GM21360 (cell line): ENCODE measurements at regions not wholly inside any gene's neighbourhood (a gene's known extent, or its start where the extent isn't known, plus 50 kb on each side); places are given as distances from the start of the nearest gene placed in this dataset.
"Not testable (repeated sequence)": the region's sequence is repeated elsewhere in the genome, so short reads cannot be mapped to it uniquely, and the experiment has no call there.

ENCODE experiments used
- ATAC-seq: cut with Tn5 transposase; IDR thresholded peaks from one replicate; pipeline ENCODE4 v1.9.1; 2021; ENCODE audit warnings: mild to moderate bottlenecking, moderate library complexity; ENCODE audit not compliant: unreplicated experiment

DNA sequence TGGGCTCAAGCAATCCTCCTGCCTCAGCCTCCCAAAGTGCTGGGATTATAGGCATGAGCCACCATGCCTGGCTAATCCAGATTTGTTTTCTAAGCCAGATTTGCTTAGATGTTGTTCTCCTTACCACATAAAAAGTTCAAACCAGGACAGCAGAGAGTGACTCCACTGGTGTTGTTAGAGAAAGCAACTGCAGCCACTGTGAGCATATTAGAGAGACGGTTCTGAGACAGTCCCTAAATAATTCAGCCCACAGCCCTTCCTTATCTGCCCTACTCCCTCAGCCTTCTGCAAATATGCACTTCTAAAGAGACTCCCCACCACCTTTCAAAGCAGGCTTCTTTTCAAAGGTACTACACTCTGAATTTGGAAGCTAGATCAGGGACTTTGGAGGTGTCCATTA is 96.1 kb downstream of the DRD1 start:
- ATAC-seq: no peak

DNA sequence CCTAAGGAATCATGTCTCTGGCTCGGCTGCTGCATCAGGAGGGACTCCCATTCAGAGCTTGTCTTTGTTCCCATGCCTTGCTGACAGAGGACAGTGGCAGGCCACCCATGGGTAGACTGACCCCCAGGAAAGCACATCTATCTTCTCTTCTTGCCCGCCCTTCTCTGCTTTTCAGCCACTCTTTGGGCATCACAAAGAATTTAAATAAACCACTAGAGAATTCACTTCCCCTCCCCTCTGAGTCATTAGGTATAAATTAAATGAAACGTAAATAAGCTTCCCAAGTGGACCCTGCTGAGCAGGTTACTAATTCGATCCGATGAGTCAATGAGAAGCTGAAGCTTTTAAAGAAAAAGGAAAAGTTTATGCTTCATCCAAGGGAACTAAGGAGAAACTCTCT is 97.0 kb downstream of the DRD1 start:
- no peak for ATAC-seq

- ATAC-seq: no peak
These were observed 99.4 kb downstream of the DRD1 start for GRCh38 chr5:175344331-175345195.

DNA sequence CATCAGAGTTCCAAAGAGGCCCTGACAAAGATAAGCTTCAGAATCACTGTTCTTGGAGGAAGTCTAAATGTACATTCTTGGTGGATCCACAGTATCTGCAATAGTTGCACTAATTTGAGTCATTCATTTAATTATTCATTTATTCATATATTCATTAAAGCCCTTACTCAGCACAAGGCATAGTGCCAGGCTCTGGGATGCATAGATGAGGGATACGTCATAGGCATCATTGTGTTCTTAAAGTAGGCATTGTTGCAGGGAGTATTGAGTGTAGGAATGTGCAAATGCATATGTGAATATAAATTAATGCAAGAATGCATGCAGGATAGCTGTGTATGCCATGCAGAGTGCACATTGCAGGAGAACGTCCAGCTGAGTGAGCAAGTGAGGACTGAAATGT is 100.7 kb downstream of the DRD1 start:
- ATAC-seq: no peak

GRCh38 chr5:175340180-175340579 is 103.8 kb downstream of the DRD1 start:
- ATAC-seq: no peak

DNA sequence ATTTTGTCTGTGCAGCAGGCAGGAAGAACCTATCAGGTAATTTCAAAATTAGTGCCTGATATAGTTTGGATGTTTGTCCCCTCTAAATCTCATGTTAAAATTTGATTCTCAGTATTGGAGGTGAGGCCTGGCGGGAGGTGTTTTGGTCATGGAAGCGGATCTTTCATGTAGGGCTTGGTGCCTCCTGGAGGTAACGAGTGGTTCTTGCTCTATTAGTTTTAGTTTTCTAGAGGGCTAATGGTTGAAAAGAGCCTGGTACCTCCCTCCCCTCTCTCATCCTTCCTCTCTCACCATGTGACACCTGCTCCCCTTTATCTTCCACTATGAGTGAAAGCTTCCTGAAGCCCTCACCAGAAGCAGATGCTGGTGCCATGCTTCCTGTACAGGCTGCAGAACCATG is 106.3 kb downstream of the DRD1 start:
- no peak for ATAC-seq

- ATAC-seq: no peak
These were observed 107.2 kb downstream of the DRD1 start for GRCh38 chr5:175336781-175337180.

- no peak for ATAC-seq
These were observed 108.3 kb downstream of the DRD1 start for GRCh38 chr5:175335691-175336090.

GRCh38 chr5:175331173-175332036 is 112.6 kb downstream of the DRD1 start:
- not testable (repeated sequence) for ATAC-seq

DNA sequence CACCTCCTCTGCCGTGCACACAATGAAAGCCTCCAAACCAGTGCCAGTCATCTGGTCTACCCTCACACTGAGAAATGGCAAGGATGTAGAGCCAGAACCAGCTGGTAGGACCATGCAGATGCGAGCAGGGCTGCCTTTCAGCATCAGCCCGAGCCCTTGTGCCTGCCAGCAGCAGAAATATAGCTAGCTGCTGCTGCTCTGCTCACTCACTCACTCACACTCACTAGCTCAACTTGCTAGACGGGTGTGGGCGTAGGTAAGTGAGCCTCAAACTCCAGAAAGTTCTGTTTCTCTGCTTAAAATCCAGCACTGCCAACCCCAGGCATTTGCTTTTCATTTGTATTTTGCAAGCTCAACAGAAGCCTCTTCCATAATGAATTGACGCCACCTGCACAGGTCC is 114.0 kb downstream of the DRD1 start:
- no peak for ATAC-seq

DNA sequence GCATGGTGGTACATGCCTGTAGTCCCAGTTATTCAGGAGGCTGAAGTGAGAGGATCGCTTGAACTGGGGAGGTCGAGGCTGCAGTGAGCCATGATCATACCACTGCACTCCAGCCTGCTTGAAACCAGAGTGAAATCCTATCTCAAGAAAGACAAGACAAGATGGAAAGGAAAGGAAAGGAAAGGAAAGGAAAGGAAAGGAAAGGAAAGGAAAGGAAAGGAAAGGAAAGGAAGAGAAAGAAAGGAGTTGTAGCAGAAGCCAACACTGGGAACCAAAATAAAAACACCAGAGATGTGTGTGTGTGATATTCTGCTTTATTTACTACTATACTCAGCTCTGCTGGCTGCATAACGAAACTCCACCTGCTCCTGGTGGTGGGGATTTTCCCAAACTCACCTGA is 115.3 kb downstream of the DRD1 start:
- no peak for ATAC-seq

- no peak for ATAC-seq
These were observed 115.8 kb downstream of the DRD1 start for GRCh38 chr5:175328176-175328575.

- ATAC-seq: no peak
These were observed 118.3 kb downstream of the DRD1 start for GRCh38 chr5:175325681-175326080.

DNA sequence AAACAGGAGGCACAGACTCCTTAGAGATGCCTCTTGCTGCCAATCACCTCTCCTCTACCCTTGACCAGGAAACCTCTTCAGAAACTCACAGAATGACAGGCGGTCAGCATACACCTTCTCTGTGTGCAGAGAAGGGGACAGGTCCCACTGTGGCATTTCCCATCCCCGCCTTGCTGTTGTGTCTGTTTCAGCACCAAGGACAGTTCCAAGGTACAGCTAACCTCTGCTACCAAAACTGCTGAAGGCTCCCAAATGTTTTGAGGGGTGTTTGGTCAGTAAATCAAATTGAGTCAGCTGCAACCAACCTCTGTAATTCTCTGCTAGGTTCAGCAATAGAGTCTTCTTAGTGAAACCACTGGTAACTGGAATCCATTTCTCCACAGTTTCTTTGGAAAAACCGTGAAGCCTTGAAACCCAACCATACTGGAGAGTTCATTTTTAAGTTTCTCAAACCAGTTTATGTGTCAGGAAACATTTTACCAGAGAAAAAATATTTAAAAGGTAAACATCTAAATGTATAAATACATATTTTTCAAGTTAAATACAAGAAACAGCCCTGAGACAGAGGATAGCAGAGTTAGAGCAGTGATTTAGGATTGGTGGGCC is 122.0 kb downstream of the DRD1 start:
- ATAC-seq: no peak

GRCh38 chr5:175319199-175319598 is 124.8 kb downstream of the DRD1 start:
- ATAC-seq: no peak

GRCh38 chr5:175317872-175318271 is 126.1 kb downstream of the DRD1 start:
- no peak for ATAC-seq

DNA sequence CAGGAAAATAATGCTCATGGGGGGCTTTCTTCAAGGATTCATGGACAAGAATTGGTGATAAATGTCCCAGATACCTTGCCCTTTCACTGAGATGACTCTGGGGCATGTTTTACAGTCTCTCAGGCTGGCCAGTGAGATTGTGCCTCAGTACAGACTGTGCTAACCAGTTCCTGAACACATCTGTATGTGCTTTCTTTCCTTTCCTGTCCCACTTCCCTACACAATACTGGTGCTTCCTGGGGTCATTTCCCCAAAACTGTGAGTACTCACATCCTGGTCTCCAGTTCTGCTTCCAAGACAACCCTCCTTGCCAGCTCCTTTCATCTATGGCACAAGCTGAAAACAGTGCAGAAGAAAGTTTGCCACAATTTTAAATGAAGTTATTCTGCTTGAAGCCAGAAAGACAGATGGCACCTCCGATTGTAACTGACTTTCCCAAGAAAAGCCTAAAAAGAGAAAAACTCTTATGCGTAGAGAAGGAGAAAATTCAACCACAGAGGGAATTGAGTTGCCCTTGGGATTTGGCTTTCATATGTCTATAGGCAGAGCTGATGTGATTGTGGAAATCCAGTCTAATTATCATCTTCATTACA is 134.7 kb downstream of the DRD1 start:
- no peak for ATAC-seq

DNA sequence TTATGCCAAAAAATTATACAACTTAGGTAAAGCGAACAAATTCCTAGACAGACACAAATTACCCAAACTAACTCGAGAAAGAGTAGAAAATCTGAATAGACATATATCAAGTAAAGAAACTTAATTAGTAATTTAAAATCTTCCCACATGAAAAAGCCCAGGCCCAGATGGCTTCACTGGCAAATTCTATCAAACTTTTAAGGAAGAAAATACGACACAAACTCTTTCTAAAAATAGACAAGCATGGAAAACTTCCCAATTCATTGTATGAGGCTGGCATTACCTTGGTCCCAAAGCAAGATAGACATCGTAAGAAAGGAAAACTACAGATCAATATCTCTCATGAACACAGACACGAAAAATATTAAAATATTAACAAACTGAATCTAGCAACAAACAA is 135.3 kb downstream of the DRD1 start:
- ATAC-seq: no peak

GRCh38 chr5:175306381-175306780 is 137.6 kb downstream of the DRD1 start:
- no peak for ATAC-seq

DNA sequence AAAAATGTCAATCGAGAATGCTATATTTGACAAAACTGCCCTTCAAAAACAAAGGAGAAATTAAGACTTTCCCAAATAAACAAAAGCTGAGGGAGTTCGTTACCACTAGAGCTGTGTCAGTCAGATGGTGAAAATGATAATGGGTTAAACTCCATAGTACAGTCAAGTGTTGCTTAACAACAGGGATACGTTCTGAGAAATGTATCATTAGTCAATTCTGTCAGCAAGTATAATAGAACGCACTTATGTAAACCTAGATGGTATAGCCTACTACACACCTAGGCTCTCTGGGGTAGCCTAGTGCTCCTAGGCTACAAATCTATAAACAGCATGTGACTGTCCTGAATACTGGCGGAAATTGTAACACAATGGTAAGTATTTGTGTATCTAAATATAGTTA is 138.7 kb downstream of the DRD1 start:
- no peak for ATAC-seq

DNA sequence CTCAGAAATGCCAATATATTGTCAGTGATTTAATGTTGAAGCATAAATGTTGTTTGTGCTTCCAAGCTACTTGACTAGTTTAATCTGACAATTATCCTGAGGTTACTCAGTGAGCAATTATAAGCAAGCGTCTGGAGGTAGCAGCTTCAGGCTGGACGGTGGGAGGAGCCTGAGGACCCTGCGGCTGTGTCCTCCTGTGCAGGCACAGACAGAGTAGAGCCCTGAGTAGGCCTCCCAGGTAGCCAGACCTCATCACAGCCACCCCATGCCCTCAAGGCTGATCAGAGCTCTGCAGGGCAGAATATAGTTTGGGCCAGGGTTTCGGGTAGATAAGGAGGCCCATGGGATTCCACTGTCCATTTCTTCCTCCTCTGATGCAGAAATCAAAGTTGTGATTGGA is 153.6 kb downstream of the DRD1 start:
- ATAC-seq: no peak
